ENCODE measurements at regions not wholly inside any gene's neighbourhood (a gene's known extent, or its start where the extent isn't known, plus 50 kb on each side); places are given as distances from the start of the nearest gene placed in this dataset.

- no peaks in the 10 kb centered on the region for H3K36me3 ChIP-seq (ENCODE audit: control insufficient read depth, insufficient read depth, low read length)
Measured at GRCh38 chr12:92389466-92389865, 243.8 kb upstream of the BTG1 start.

GRCh38 chr12:92385296-92385695 is 239.7 kb upstream of the BTG1 start:
- no TSS peak for BruUV-seq (replicated peaks)

More at GRCh38 chr12:92389466-92389865, 243.8 kb upstream of the BTG1 start:
- H3K4me1 Mint-ChIP-seq (ENCODE audit: low read depth, unreplicated experiment), result no peaks in the 10 kb centered on the region
- peaks cover 7% of the 10 kb centered on the region for H3K9me3 Mint-ChIP-seq (ENCODE audit: unreplicated experiment)
- H3K27me3 ChIP-seq (replicated peaks; ENCODE audit: control insufficient read depth, insufficient read depth, low read length), result no peaks in the 10 kb centered on the region
- no peak for DNase-seq
- ChIA-PET POLR2A (no interaction called here), CTCF (no interaction called here)
- H3K4me3 ChIP-seq (ENCODE audit: low read depth, low read length), result no peak overlapping the region
- no peak overlapping the region for H3K27ac Mint-ChIP-seq (ENCODE audit: unreplicated experiment)
- no peak for TF ChIP-seq CTCF (IDR thresholded peaks at IDR 0.05; ENCODE audit: insufficient read depth in 1 of 2, low read depth in 1 of 2, low read length in 1 of 2, severe bottlenecking in 1 of 2, unreplicated experiment in 1 of 2)
- H3K4me3 Mint-ChIP-seq (ENCODE audit: unreplicated experiment), result no peak overlapping the region
- H3K9me3 ChIP-seq, result peaks cover 8% of the 10 kb centered on the region
- intact Hi-C loops (cut with micrococcal nuclease; ENCODE audit: unreplicated experiment), result no loop called here
- H3K36me3 Mint-ChIP-seq (ENCODE audit: insufficient read depth, unreplicated experiment), result no peaks in the 10 kb centered on the region
- no TSS peak for BruUV-seq (replicated peaks)
- H3K27me3 Mint-ChIP-seq (ENCODE audit: insufficient read depth, unreplicated experiment), result peaks cover 6% of the 10 kb centered on the region
- H3K4me1 ChIP-seq, result no peaks in the 10 kb centered on the region

GRCh38 chr12:92384571-92384970 is 238.9 kb upstream of the BTG1 start:
- Mint-ChIP-seq H3K4me3 (ENCODE audit: unreplicated experiment) (no peak overlapping the region), H3K27ac (ENCODE audit: unreplicated experiment) (no peak overlapping the region), H3K36me3 (ENCODE audit: insufficient read depth, unreplicated experiment) (no peaks in the 10 kb centered on the region), H3K4me1 (ENCODE audit: low read depth, unreplicated experiment) (no peaks in the 10 kb centered on the region), H3K9me3 (ENCODE audit: unreplicated experiment) (peaks cover 7% of the 10 kb centered on the region), H3K27me3 (ENCODE audit: insufficient read depth, unreplicated experiment) (peaks cover 9% of the 10 kb centered on the region)
- CTCF ChIA-PET, result interaction anchor here (0.6 kb wide), 1 partner anchor 782 kb away, joined by 3 read pairs; no protein-coding TSS in a partner anchor
- no peaks in the 10 kb centered on the region for H3K27me3 ChIP-seq (replicated peaks; ENCODE audit: control insufficient read depth, insufficient read depth, low read length)
- POLR2A ChIA-PET, result no interaction called here
- TF ChIP-seq CTCF (IDR thresholded peaks at IDR 0.05; ENCODE audit: insufficient read depth in 1 of 2, low read depth in 1 of 2, low read length in 1 of 2, severe bottlenecking in 1 of 2, unreplicated experiment in 1 of 2), result no peak
- BruUV-seq (replicated peaks), result no TSS peak
- H3K4me1 ChIP-seq, result no peaks in the 10 kb centered on the region
- no peaks in the 10 kb centered on the region for H3K36me3 ChIP-seq (ENCODE audit: control insufficient read depth, insufficient read depth, low read length)
- DNase-seq, result no peak
- intact Hi-C loops (cut with micrococcal nuclease; ENCODE audit: unreplicated experiment), result no loop called here
- H3K4me3 ChIP-seq (ENCODE audit: low read depth, low read length), result no peak overlapping the region
- no peaks in the 10 kb centered on the region for H3K9me3 ChIP-seq

More at GRCh38 chr12:92385296-92385695, 239.7 kb upstream of the BTG1 start:
- Histone ChIP-seq H3K36me3 (ENCODE audit: control insufficient read depth, insufficient read depth, low read length) (no peaks in the 10 kb centered on the region), H3K4me3 (ENCODE audit: low read depth, low read length) (no peak overlapping the region), H3K27me3 (replicated peaks; ENCODE audit: control insufficient read depth, insufficient read depth, low read length) (no peaks in the 10 kb centered on the region), H3K9me3 (no peaks in the 10 kb centered on the region), H3K4me1 (no peaks in the 10 kb centered on the region)
- Mint-ChIP-seq H3K4me1 (ENCODE audit: low read depth, unreplicated experiment) (no peaks in the 10 kb centered on the region), H3K27me3 (ENCODE audit: insufficient read depth, unreplicated experiment) (peaks cover 6% of the 10 kb centered on the region), H3K9me3 (ENCODE audit: unreplicated experiment) (peaks cover 7% of the 10 kb centered on the region), H3K27ac (ENCODE audit: unreplicated experiment) (no peak overlapping the region), H3K36me3 (ENCODE audit: insufficient read depth, unreplicated experiment) (no peaks in the 10 kb centered on the region), H3K4me3 (ENCODE audit: unreplicated experiment) (no peak overlapping the region)
- DNase-seq, result no peak
- POLR2A ChIA-PET, result no interaction called here
- TF ChIP-seq CTCF (IDR thresholded peaks at IDR 0.05; ENCODE audit: insufficient read depth in 1 of 2, low read depth in 1 of 2, low read length in 1 of 2, severe bottlenecking in 1 of 2, unreplicated experiment in 1 of 2), result no peak
- intact Hi-C loops (cut with micrococcal nuclease; ENCODE audit: unreplicated experiment), result no loop called here
- CTCF ChIA-PET, result no interaction called here

Measured in Caco-2 (cell line).